SK-N-SH (cell line): ENCODE measurements at regions not wholly inside any gene's neighbourhood (a gene's known extent, or its start where the extent isn't known, plus 50 kb on each side); places are given as distances from the start of the nearest gene placed in this dataset.

Experiments
- CTCF ChIA-PET: fragments of 300-600, 350-600 bp; formaldehyde crosslinking; extraction: SDS; loops from one replicate; lab custom pipeline; 2021; lab: Yijun Ruan, JAX
- POLR2A ChIA-PET: fragments of 350-600 bp; sonication (Branson Sonifier 250); formaldehyde crosslinking; extraction: SDS; loops from one replicate; lab custom pipeline; 2020; ENCODE audit warnings: antibody characterized with exemption, inconsistent platforms; lab: Yijun Ruan, JAX
- DNase-seq: peaks from one replicate; pipeline ENCODE4 v3.0.0; 2012
- H2AFZ ChIP-seq: fragments of 200-600 bp; sonication (generic); 2 replicates; pipeline ENCODE4 v1.8.1; 2016; ENCODE audit warnings: antibody characterized with exemption, mild to moderate bottlenecking, low read depth
- H3F3A ChIP-seq: fragments of 200-600 bp; sonication (generic); replicated peaks from 2 replicates; pipeline ENCODE3; 2016; ENCODE audit warnings: antibody characterized with exemption, mild to moderate bottlenecking; ENCODE audit not compliant: insufficient read depth
- H3K27ac ChIP-seq, 2 experiments: fragments of 200-500 bp in 1 of 2; fragments of 200-600 bp in 1 of 2; sonication (Bioruptor generic) in 1 of 2; sonication (generic), shearing (Covaris generic) in 1 of 2; 2 replicates each; pipeline versions ENCODE4 v1.5.1 to v1.6.1; 2014 to 2016; ENCODE audit warnings: low read depth in 2 of 2, inconsistent platforms in 1 of 2, low read length in 1 of 2, mild to moderate bottlenecking in 1 of 2, mixed read lengths in 1 of 2
- H3K27me3 ChIP-seq: fragments of 200-600 bp; sonication (generic), shearing (Covaris generic); 2 replicates; pipeline ENCODE4 v1.6.1; 2016; ENCODE audit warnings: mixed run types; ENCODE audit not compliant: insufficient read depth
- H3K36me3 ChIP-seq, 2 experiments: fragments of 200-500 bp in 1 of 2; fragments of 200-600 bp in 1 of 2; sonication (Bioruptor generic) in 1 of 2; sonication (generic) in 1 of 2; replicated peaks in 1 of 2; 2 replicates each; pipeline versions ENCODE3 to v1.5.1; 2014 to 2016; ENCODE audit warnings: low read length in 1 of 2, mild to moderate bottlenecking in 1 of 2; ENCODE audit not compliant: insufficient read depth in 2 of 2, control insufficient read depth in 1 of 2
- H3K4me1 ChIP-seq, 2 experiments: fragments of 200-500 bp in 1 of 2; fragments of 200-600 bp in 1 of 2; sonication (Bioruptor generic) in 1 of 2; sonication (generic), shearing (Covaris generic) in 1 of 2; 2 replicates each; pipeline versions ENCODE4 v1.5.1 to v1.6.1; 2014 to 2016; ENCODE audit warnings: low read depth in 1 of 2, low read length in 1 of 2, mixed run types in 1 of 2; ENCODE audit not compliant: insufficient read depth in 2 of 2, control insufficient read depth in 1 of 2
- H3K4me2 ChIP-seq: fragments of 200-600 bp; sonication (generic), shearing (Covaris generic); 2 replicates; pipeline ENCODE4 v1.6.1; 2017; ENCODE audit warnings: mixed run types
- H3K4me3 ChIP-seq, 2 experiments: fragments of 200-500 bp in 1 of 2; fragments of 200-600 bp in 1 of 2; sonication (Bioruptor generic) in 1 of 2; sonication (generic), shearing (Covaris generic) in 1 of 2; 2 replicates each; pipeline versions ENCODE4 v1.5.1 to v1.8.1; 2014 to 2016; ENCODE audit warnings: low read depth in 2 of 2, inconsistent platforms in 1 of 2, low read length in 1 of 2, mild to moderate bottlenecking in 1 of 2, mixed read lengths in 1 of 2, moderate library complexity in 1 of 2
- H3K79me2 ChIP-seq: fragments of 200-600 bp; sonication (generic); 2 replicates; pipeline ENCODE4 v1.8.1; 2017; ENCODE audit warnings: mild to moderate bottlenecking; ENCODE audit not compliant: insufficient read depth
- H3K9ac ChIP-seq: fragments of 200-600 bp; sonication (generic); 2 replicates; pipeline ENCODE4 v1.6.1; 2017; ENCODE audit warnings: mixed run types
- H3K9me2 ChIP-seq: fragments of 200-600 bp; sonication (generic); 2 replicates; pipeline ENCODE4 v1.6.1; 2017; ENCODE audit warnings: mixed run types
- H3K9me3 ChIP-seq: fragments of 200-600 bp; sonication (generic); 2 replicates; pipeline ENCODE4 v1.6.1; 2017; ENCODE audit warnings: mixed run types, mild to moderate bottlenecking, moderate library complexity
- H4K20me1 ChIP-seq: fragments of 200-600 bp; sonication (generic); 2 replicates; pipeline ENCODE4 v1.6.1; 2017; ENCODE audit warnings: mild to moderate bottlenecking, mixed run types; ENCODE audit not compliant: insufficient read depth
- ELF1 ChIP-seq: IDR thresholded peaks from 2 replicates; pipeline ENCODE4 v1.4.0; 2012
- EZH2phosphoT487 ChIP-seq: fragments of 200-600 bp; sonication (generic); IDR thresholded peaks from 2 replicates; pipeline ENCODE4 v1.6.1; 2017; ENCODE audit warnings: low read depth, mixed run types, mild to moderate bottlenecking, antibody characterized with exemption, moderate library complexity, borderline replicate concordance
- FOXJ3 ChIP-seq: sonication (generic); formaldehyde crosslinking; IDR thresholded peaks from 2 replicates; pipeline ENCODE4 v1.5.1; 2020; ENCODE audit warnings: mild to moderate bottlenecking, missing genetic modification reagents
- GABPA ChIP-seq: IDR thresholded peaks from 2 replicates; pipeline ENCODE4 v1.4.0; 2012; ENCODE audit warnings: low read depth, mild to moderate bottlenecking
- GATA2 ChIP-seq: sonication (generic); formaldehyde crosslinking; IDR thresholded peaks from 2 replicates; pipeline ENCODE4 v1.5.0; 2020; ENCODE audit warnings: mild to moderate bottlenecking, missing genetic modification reagents
- MXI1 ChIP-seq: IDR thresholded peaks from 2 replicates; pipeline ENCODE4 v1.6.1; 2012; ENCODE audit warnings: mild to moderate bottlenecking, low read depth, low read length, improper control_type of control experiment
- NFIC ChIP-seq: IDR thresholded peaks from 2 replicates; pipeline ENCODE4 v1.4.0; 2012; ENCODE audit warnings: borderline replicate concordance
- NRF1 ChIP-seq: IDR thresholded peaks from 2 replicates; pipeline ENCODE4 v1.6.1; 2012; ENCODE audit warnings: low read depth, mild to moderate bottlenecking, low read length
- POLR2AphosphoS5 ChIP-seq: IDR thresholded peaks from 2 replicates; pipeline ENCODE4 v1.6.1; 2012; ENCODE audit warnings: low read depth, low read length
- RAD21 ChIP-seq: IDR thresholded peaks from 2 replicates; pipeline ENCODE4 v1.6.1; 2012; ENCODE audit warnings: mild to moderate bottlenecking, low read length
- SIN3A ChIP-seq: IDR thresholded peaks from 2 replicates; pipeline ENCODE4 v1.6.1; 2012; ENCODE audit warnings: low read depth, mild to moderate bottlenecking, low read length, moderate library complexity, borderline replicate concordance
- SMC3 ChIP-seq: IDR thresholded peaks from 2 replicates; pipeline ENCODE4 v1.6.1; 2012; ENCODE audit warnings: low read depth, low read length, improper control_type of control experiment
- USF1 ChIP-seq: IDR thresholded peaks from 2 replicates; pipeline ENCODE4 v1.4.0; 2012; ENCODE audit warnings: low read depth, borderline replicate concordance
- WGBS: methylation state at CpG from one replicate; pipeline ENCODE4 v1.1.6; 2017; ENCODE audit warnings: low lambda C conversion rate; 5-methylcytosine and 5-hydroxymethylcytosine counted together
- TF ChIP-seq, protein P1 (sequence below): fragments of 150-350 bp; IDR thresholded peaks from 2 replicates; pipeline ENCODE4 v1.6.1; 2017; ENCODE audit warnings: antibody characterized with exemption, low read length, low read depth, borderline replicate concordance

GRCh38 chr7:52571026-52571425 lies 464.4 kb upstream of the POM121L12 start:
- CTCF ChIA-PET = no interaction called here
- DNase-seq = no peak
- H2AFZ ChIP-seq = no peak overlapping the region

GRCh38 chr7:52569151-52569550 lies 466.3 kb upstream of the POM121L12 start:
- POLR2A ChIA-PET = no interaction called here
- no peak overlapping the region for H3K4me3 ChIP-seq

More at GRCh38 chr7:52571026-52571425, 464.4 kb upstream of the POM121L12 start:
- H3F3A ChIP-seq = no peaks in the 10 kb centered on the region
- TF ChIP-seq FOXJ3 (CRISPR knock-in tag) (no peak), EZH2phosphoT487 (no peak), RAD21 (no peak), SMC3 (no peak), POLR2AphosphoS5 (no peak), USF1 (no peak), GATA2 (CRISPR knock-in tag) (no peak), SIN3A (no peak), NRF1 (no peak), GABPA (no peak), MXI1 (no peak)
- TF ChIP-seq, protein P1, sequence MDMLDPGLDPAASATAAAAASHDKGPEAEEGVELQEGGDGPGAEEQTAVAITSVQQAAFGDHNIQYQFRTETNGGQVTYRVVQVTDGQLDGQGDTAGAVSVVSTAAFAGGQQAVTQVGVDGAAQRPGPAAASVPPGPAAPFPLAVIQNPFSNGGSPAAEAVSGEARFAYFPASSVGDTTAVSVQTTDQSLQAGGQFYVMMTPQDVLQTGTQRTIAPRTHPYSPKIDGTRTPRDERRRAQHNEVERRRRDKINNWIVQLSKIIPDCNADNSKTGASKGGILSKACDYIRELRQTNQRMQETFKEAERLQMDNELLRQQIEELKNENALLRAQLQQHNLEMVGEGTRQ = no peak
- TF ChIP-seq, all 33 proteins: peak for 0
- Histone ChIP-seq H3K4me1 (no peaks in the 10 kb centered on the region), H3K79me2 (no peaks in the 10 kb centered on the region), H3K27me3 (no peaks in the 10 kb centered on the region), H3K27ac (no peak overlapping the region), H4K20me1 (no peaks in the 10 kb centered on the region), H3K36me3 (no peaks in the 10 kb centered on the region), H3K9me3 (peaks cover 7% of the 10 kb centered on the region; the same call in 1 of the 2 replicates), H3K9me2 (no peaks in the 10 kb centered on the region), H3K9ac (no peak overlapping the region), H3K4me3 (no peak overlapping the region), H3K4me2 (no peak overlapping the region)
- WGBS = 26% methylated on average over 3 of the region's 3 CpGs
- POLR2A ChIA-PET = no interaction called here

More at GRCh38 chr7:52569151-52569550, 466.3 kb upstream of the POM121L12 start:
- 36% methylated on average over 3 of the region's 3 CpGs for whole genome bisulfite sequencing
- no peak for TF ChIP-seq RAD21
- TF ChIP-seq SMC3 = no peak
- TF ChIP-seq ELF1 = no peak
- no peak for TF ChIP-seq NFIC
- Histone ChIP-seq H4K20me1 (no peaks in the 10 kb centered on the region), H3K4me2 (no peak overlapping the region), H2AFZ (no peak overlapping the region), H3F3A (no peaks in the 10 kb centered on the region), H3K79me2 (no peaks in the 10 kb centered on the region), H3K27me3 (no peaks in the 10 kb centered on the region), H3K36me3 (no peaks in the 10 kb centered on the region), H3K27ac (no peak overlapping the region), H3K9me3 (peaks cover 4% of the 10 kb centered on the region; the same call in 1 of the 2 replicates), H3K9me2 (no peaks in the 10 kb centered on the region), H3K4me1 (no peaks in the 10 kb centered on the region), H3K9ac (no peak overlapping the region)
- CTCF ChIA-PET = no interaction called here
- DNase-seq = no peak
